ENCODE measurements at regions not wholly inside any gene's neighbourhood (a gene's known extent, or its start where the extent isn't known, plus 50 kb on each side); places are given as distances from the start of the nearest gene placed in this dataset.
"Not testable (repeated sequence)": the region's sequence is repeated elsewhere in the genome, so short reads cannot be mapped to it uniquely, and the experiment has no call there.

DNA sequence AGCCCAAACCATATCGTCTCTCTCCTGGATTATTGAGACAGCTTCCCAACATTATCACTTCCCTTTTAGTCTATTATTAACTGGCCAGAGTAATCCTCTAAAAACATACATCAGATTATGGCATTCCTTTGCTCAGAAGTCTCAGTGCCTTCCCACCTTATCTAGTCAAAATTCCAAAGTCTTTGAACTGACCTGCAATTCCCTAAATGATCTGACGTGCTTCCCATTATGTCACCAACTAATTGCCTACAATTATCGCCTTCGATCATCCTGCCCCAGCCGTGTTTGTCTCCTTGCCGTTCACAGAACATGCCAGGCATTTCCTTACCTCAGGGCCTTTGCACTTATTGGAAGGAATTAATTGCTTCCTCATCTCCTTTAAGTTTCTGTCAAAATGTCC lies 332.4 kb downstream of the IRS1 start:
- no peak for DNase-seq

DNA sequence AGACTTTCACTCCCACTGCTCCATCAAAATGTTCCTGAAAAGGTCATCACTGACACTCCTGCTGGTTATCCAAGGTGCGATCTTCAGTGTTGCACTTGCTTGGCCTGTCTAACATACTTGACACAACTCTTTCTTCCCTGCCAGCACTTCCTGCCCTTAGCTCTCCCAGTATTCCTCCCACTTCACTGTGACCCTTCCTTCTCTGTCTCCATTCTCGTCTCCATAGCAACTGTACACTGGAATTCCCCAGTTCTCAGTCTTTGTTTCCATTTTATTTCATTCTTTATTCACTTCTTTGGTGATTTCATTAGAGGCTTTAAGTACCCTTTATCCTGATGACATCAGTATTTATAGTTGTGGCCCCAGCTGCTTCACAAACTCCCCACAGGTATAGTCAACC lies 333.0 kb downstream of the IRS1 start:
- no peak for DNase-seq

DNA sequence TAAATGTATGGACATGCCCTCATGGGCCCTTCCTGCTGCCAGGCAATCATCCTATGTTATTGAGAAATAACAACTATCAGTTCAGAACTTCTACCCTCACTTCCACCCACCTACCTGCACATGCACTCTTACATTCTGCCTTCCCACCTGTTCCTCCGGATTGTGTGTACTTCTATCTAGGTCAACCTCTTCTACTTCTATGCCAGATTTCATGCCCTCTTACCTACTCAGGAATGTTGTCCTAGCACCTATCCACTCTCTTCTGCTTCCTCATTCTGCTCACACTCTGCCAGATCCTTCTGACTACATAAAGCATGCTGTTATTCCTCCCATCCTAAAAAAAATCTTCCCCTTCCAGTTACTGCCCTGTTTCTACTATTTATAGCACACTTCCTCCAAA lies 333.5 kb downstream of the IRS1 start:
- DNase-seq: no peak

DNA sequence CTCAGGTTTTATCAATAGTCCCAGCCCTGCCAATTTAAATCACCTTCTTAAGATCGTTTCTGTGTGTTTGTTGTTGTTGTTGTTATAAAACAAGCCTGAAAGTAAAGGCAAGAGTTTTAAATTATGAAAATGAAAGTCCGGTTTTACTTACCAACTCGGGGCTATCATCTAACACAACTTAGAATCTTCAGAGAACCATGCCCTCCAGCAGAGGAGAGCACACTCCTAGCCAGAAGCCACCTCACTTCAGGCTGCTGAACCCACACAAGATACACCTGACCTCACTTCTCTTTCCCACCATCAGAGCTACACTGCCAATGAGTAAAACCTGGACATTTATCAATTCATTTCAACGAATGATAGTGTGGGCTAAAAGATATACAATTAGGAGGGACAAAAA lies 335.2 kb downstream of the IRS1 start:
- DNase-seq: no peak

DNA sequence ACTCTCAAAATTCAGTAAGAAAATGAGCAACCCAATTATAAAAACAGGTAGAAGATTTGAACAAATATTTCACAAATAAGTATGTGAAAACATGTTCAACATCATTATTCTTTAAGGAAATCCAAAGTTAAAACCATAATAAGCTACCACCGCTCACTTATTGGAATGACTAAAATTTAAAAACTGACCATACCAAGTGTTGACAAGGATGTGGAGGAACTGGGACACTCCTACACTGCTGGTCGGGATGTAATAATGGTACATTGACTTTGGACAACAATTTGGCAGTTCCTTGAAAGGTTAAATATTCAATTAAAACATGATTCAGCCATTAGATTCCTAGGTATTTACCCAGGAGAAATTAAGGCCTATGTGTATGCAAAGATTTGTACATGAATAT lies 336.5 kb downstream of the IRS1 start:
- no peak for DNase-seq

DNA sequence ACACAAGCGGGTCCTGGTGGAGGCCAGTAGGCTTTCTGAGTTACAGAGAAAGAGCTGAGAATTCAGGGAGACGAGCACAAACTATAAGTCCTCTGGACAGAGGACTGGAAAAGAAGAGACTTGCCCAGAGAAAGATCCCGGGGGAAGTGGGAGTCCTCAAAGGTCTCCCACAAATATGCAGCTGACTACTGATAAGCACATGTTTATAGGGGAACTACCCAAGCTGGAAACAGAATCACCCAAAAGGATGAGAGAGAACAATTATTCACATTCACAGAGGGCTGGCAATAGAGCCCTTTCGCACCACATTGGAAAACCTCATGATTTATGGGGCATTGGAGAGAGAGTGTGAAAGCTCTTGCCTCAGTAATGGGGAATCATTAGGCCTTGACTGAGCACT lies 337.6 kb downstream of the IRS1 start:
- DNase-seq: no peak

DNA sequence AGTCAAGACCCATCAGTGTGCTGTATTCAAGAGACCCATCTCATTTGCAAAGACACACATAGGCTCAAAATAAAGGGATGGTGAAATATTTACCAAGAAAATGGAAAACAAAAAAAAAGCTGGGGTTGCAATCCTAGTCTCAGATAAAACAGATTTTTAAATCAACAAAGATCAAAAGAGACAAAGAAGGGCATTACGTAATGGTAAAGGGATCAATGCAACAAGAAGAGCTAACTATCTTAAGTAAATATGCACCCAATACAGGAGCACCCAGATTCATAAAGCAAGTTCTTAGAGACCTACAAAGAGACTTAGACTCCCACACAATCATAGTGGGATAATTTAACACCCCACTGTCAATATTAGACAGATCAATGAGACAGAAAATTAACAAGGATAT lies 343.5 kb downstream of the IRS1 start:
- DNase-seq: not testable (repeated sequence)

DNA sequence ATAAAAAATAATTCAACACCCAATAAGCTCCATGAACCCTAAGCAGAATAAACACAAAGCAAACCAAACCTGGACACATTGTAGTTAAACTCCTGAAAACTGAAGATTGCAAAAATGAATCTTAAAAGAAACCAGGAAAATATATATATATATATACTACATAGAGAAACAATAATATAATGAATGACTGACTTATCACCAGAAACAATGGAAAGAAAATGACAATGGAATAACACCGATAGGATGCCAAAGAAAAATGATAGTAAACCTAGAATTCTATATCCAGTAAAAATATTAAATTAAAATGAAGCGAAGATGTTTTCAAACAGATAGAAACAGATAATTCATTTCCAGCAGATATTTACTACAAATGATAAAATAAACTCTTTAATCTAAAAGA lies 346.9 kb downstream of the IRS1 start:
- no peak for DNase-seq

DNA sequence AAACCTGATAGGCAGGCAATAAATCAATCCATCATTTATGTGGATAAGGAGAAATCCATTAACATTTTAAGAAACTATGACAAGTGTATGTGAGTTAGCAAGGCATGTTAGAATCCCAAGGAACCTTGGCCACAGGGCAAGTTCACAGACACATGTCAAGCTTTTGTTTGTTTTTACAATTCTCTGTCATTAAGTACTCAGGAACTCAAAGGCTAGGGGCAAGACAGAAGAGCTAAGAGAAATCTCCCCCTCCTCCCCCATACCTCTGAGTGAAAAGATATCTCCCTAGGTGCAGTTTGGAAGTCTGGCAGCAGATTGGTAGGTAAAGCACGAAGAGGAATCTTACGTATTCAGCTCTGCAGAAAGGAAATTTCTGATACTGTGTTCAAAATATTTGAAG lies 348.1 kb downstream of the IRS1 start:
- DNase-seq: no peak

DNA sequence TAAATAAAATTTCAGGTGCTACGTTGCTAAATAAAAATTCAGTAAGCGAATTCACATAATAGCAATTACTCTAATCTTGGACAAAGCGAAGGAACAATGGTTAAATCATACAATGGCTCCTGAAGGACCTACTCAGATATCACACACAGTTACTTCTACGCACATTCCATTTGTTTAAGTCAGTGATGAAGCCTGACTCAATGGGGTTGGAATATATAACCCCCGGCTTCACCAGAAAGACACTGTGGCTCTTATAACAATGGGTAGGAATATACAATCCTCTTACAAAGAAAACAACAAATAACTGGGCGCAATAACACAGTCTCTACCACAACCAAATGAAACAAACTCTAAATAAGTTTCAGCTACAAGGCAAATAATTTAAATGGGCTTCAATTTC lies 349.5 kb downstream of the IRS1 start:
- DNase-seq: no peak

DNA sequence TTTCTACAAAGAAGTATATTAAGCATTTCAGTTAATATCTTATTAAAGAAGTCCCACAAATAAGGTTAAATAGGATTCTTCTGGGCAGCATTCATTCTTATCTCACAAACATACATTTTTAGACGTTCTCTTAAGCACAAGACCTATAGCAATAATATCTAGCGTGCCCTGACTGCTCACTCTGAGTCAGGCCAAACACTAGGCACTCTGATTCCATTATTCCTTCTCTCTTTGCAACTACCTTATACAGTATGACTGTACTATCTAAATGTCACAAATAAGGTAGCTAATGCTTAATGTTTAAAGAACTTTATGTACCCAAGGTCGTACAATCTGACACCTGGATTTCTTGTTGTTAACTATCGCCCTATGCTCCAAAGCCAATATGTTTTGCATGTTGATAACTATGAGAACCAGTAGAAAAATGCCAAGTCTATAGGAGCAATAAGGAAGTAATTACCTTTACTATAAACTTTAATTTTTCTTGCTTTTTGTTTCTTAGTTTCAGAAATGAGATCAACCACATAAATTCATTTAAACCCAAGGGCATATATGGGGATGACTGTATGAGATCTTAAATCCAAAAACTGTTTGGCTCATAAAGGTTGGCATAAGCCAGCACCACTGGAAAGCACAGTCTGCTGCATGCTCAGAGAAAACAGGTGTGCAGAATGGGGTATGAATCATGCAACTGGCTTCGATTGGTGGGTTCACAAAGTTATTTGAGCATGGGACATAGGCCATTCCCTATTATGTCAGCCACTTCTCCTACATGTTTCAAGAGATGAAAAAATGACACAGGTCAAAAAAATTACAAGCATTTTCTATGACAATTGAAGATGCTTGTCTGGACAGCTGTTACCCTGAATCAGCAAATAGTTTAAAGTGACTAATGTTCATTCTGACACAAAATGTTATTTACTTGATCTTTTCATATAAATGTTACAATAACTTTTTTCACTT lies 352.0 kb downstream of the IRS1 start:
- no peak for DNase-seq

DNA sequence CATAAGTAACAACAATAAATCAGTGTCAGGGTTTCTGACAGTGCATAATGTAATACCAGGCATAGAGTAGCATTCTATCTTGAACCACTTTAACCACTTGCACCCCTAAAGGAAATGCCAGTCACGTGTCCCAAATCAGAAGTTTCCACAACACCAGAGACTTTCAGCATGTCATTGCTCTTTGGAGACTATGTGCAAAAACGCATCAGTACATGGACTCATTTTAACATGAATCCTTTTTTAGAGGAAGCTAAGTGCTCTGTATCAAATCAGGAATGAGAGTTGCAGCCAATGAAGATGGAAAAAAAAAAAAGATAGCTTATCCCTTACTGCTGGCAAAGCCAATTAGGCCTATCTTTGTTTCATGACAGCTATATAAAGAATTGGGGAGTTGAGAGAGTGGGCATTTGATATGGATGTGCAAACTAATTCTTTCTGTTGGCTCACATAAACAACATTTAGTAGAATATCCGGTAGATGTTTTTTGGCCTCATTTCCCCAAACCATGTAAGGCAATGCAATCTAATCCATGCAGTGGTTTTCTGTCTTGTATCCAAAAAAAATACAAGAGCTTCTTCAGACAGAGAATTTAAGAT lies 353.1 kb downstream of the IRS1 start:
- DNase-seq: no peak

DNA sequence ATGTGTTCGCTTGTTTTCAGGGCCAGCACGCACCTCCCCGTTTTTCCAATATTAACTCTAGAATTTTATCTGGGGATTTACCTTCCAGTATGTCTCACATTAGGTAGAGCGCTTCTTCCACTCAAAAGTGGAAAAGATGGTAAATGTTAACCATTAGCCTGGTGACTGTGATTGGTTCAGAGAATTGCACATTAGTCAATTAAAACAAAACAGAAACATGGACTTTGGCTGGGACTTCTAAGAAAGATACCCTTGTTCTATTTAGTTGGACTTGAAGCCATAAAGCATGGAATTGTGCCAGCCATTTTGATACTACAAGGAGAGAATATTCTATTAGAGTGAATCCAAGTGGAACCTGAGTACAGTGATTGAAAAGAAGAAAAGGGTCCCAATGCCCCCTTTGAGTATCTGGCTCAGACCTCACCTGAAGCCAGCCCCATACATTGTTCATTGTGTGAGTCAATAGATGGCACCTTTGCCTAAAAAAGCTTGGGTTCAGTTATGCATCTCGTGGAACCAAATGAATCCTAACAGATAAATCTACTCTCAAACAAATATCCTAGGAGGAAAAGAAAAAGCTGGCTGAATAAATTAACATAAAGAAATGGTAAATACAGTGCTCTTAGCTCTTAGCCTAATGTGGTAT lies 354.3 kb downstream of the IRS1 start:
- DNase-seq: no peak

DNA sequence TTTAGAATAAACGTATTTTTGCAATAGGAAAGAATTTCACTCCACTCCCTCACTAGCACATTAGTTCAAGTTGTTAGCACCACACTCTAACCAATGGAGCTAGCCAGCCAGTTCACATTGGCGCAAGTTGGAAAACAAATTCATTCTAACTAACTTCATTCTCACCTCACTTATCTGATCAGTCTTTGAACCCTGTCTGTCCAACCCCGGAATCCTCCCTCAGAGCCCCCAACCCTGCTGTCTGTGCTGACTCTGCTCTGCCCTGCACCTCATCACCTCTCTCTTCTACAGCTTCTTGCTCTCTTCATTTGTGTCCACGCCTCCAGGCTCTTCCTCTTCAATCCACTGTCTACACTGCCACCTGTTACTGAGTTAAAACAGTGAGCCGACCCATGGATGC lies 356.5 kb downstream of the IRS1 start:
- DNase-seq: no peak

DNA sequence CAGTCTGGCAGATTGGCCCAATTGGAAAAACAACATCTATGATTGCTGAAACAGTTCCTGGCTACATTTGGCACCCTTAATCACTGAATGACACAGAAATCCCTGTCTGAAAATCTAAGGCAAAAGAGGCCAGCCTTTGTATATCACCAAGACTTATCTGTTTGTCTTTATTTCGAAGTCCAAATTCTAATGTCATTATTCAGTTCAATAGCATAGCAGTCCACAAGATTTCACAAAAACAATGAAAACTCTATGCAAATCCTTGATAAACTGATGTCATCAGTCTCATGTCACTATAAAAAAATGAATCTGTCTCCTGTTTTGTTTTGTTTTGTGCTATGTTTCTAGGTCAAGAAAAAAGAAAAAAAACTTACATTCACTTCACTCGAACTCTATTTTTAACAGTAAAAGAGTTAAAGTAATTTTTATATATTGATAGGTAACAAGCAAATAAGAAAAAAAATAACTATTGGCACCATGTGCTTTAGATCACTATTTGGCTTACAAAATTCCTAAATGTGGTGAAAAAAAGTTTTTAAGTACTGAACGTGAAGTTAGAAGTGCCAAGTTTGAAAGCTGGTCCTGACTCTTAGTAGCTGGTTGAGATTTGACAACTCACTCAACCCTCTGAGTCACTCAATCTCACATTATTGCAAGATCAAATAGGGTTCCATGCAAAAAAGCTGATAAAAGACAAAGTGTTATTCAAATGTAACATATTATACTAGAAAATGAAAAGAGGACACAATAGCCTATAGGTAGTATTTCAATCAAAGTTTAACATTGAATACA lies 359.3 kb downstream of the IRS1 start:
- DNase-seq: no peak

DNA sequence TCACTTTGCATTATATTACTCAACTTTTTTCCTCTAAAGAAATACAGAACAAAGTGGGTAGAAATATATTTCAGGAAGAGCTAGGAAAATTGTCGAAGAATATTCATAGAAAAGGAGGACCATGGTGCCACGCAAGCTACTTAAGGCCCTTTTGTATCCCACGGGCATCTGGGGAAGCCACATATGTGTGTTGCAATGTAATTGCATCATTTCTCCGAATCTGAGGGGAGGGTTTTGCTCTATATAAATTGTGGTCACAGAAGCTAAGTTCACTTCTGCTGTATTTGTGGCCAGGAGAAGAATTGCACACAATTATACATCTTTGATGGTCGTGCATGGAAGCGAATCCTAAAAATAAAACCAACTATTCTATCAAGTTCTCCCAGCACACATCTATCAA lies 360.3 kb downstream of the IRS1 start:
- DNase-seq: no peak

DNA sequence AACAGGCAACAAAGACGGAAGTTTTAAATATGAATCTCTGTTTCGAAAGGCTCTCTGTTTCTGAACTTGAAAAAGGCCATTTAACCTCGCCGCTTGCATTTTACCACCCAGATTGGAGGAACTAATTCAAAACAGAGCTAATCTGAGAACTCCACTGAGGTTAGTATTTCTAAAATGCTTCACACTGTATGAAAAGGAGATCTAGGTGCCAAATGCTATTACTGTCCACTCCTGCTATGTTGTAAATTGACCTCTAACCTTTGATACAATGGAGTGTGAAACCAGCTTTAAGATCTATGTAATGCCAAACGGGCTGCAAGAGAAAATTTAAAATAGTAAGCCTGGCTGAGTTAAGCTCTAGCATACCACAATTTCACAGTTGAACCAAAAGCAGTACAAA lies 364.5 kb downstream of the IRS1 start:
- DNase-seq: no peak

DNA sequence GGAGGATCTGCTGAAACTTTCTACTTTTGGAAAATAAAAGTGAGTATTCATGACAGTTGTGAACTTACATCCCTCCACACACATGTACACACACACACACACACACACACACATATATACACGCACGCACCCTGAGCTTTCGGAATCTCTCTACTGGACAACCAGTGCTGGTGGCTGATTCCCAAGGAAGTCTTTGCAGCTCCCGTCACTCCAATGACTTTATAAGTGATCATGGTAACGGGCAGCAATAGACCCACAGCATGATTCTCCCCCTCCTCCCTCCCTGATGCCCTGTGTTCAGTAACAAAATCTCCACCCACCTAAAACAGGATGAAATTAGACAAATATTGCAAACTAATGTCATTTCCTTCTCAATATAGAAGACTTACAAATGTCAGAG lies 364.9 kb downstream of the IRS1 start:
- no peak for DNase-seq

DNA sequence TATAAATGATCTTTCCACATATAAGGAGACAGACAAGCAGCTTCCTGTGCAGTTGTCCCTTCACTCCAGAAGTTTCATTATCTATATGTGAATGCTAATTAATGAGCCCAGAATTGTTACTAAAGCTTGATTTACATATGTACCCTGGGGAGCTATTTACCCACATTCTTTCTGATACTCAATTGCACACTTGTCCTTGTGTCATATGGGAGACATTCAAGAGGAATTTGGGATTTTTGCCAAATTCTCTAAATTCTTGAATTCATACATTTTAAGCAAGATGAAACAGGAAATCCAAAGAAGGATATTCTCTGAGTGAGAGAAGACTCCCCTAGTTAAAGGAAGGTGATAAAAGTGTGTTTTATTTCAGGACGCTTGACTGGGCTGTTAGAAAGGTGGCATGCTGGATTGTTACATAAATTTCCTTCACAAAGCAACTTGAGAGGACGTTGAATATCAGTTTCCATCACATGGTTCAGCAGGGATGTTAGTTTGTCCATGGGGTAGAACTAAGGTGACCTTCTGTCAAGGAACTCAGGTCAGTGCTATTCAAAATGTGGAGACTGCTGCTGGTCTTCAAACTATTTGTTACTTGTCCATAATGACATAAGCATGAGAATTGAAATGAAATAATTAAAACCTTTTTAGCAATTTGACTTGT lies 368.2 kb downstream of the IRS1 start:
- DNase-seq: no peak

DNA sequence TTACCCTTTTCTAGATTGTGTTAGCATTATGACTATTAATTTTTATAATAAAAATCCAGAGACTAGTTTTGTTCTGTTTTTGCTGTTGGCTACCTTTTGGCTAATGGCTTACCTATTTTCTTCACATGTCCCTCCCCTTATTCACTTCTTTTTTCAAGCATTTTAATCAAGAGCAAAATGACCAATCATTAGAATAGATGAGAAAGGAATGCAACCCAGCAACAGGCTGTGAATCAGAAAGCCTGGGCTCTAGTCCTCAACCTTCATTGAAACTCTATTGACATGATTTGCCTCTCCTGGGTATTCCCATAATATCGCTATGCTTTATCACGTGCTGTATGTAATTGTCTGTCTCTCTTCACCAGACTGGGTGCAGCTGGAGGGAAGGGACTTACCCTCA lies 370.1 kb downstream of the IRS1 start:
- no peak for DNase-seq

DNA sequence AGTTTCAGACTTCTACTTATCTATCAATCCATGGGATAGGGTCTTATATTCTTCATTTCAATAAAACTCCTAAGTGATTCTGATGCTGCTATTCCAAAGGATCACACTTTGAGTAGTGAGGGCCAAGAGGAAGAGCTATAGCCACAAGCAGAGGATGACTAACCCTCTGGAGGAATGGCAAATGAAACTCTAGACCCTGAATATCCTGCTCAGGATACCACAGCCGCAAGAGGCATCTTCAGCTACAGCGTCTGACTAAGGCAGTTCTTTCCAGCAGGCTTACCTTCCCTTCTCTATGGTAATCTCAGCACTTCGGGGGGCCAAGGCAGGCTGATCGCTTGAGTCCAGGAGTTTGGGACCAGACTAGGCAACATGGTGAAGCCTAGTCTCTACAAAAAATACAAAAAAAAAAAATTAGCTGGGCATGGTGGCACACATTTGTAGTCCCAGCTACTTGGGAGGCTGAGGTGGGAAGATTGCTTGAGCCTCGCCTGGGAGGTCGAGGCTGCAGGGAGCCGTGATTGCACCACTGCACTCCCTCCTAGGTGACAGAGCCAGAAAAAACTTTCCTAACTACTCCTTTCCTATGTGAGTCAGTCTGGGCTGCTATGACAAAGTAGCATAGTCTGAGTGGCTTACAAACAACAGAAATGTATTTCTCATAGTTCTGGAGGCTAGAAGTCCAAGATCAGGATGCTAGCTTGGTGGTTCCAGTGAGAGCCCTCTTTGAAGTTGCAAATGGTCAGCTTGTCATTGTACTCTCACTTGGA lies 371.9 kb downstream of the IRS1 start:
- DNase-seq: no peak

DNA sequence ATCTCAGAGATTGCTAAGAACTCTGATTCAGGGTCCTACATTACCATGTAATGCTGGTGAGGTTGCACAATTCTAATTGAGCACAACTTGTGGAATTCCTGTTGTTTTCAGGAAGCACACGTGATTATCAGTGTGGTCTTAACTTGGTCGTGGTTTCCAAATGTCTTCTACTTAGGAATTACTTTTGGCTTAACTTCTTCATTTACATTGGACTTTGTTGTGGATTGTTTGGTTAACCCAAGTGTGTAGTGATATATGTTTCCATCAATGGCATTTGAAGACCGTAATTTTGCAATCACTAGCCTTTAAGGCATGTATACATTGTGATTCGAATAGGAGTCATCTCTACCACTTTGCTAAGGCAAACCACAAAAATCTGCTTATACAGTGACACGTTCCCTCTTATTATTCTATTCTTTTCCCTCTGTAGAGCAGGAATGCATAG lies 373.3 kb downstream of the IRS1 start:
- DNase-seq: no peak

All from SHP77 (cell line).